Stomach (tissue), 8 donors: ENCODE measurements at regions not wholly inside any gene's neighbourhood (a gene's known extent, or its start where the extent isn't known, plus 50 kb on each side); places are given as distances from the start of the nearest gene placed in this dataset.
"Not testable (repeated sequence)": the region's sequence is repeated elsewhere in the genome, so short reads cannot be mapped to it uniquely, and the experiment has no call there.

Source experiments
- DNase-seq, 2 donors: peaks; one replicate each; pipeline versions ENCODE4 v3.0.0 to v3.0.0-alpha.2; 2013 to 2019
- H3K27ac ChIP-seq, 5 donors: fragments of 200-600 bp in 4 of 5; sonication (generic) in 4 of 5; one replicate each; pipeline ENCODE4 v1.5.1; 2013 to 2019; ENCODE audit warnings: mild to moderate bottlenecking in 1 of 5, moderate library complexity in 1 of 5
- H3K27me3 ChIP-seq, 3 donors: fragments of 200-600 bp; sonication (generic); one replicate each; pipeline ENCODE4 v1.5.1; 2017 to 2019; ENCODE audit warnings: mixed run types in 1 of 3
- H3K36me3 ChIP-seq, 4 donors: fragments of 200-600 bp; sonication (generic); 1 replicate in 3 of 4; 2 replicates in 1 of 4; pipeline ENCODE4 v1.5.1; 2016 to 2019
- H3K4me1 ChIP-seq, 4 donors: fragments of 200-600 bp; sonication (generic); one replicate each; pipeline ENCODE4 v1.5.1; 2016 to 2019
- H3K4me3 ChIP-seq, 4 donors: fragments of 200-600 bp; sonication (generic) in 3 of 4; one replicate each; pipeline ENCODE4 v1.5.1; 2016 to 2019; ENCODE audit warnings: mild to moderate bottlenecking in 1 of 4
- H3K9me3 ChIP-seq, 4 donors: fragments of 200-600 bp; sonication (generic); one replicate each; pipeline ENCODE4 v1.5.1; 2016 to 2019
- EP300 ChIP-seq: sonication (generic); formaldehyde crosslinking; IDR thresholded peaks from one replicate; pipeline ENCODE4 v1.6.1; 2017; ENCODE audit warnings: antibody characterized with exemption
- POLR2A ChIP-seq, 4 donors: fragments of 450-650 bp; IDR thresholded peaks; one replicate each; pipeline ENCODE4 v1.6.1; 2016; ENCODE audit warnings: antibody characterized with exemption in 4 of 4, control low read depth in 2 of 4, mild to moderate bottlenecking in 1 of 4, moderate library complexity in 1 of 4
- POLR2AphosphoS5 ChIP-seq, 3 donors: sonication (generic); formaldehyde crosslinking; IDR thresholded peaks; one replicate each; pipeline ENCODE4 v1.6.1; 2016; ENCODE audit warnings: antibody characterized with exemption in 3 of 3
- WGBS, 5 donors: extraction: QIAGEN DNeasy Blood & Tissue Kit in 3 of 5; methylation state at CpG; one replicate each; pipeline versions ENCODE4 v1.1.5 to v1.1.7; 2013 to 2018; 5-methylcytosine and 5-hydroxymethylcytosine counted together
- intact Hi-C: fragments of 100-400 bp; cut with DNase I; formaldehyde crosslinking; loops from one replicate; pipeline ENCODE4 v1.15.1; 2023; ENCODE audit warnings: low total_unique reads
- TF ChIP-seq, protein P1 (sequence below), 7 experiments: fragments of 450-650 bp in 4 of 7; fragments of 200-600 bp in 3 of 7; sonication (generic) in 3 of 7; IDR thresholded peaks; one replicate each; pipeline ENCODE4 v1.5.1; 2016 to 2019; ENCODE audit warnings: antibody characterized with exemption in 7 of 7, control low read depth in 2 of 7, mild to moderate bottlenecking in 1 of 7
- donor health status: healthy with polysubstance abuse.
- donor health status: Bipolar disorder and iron deficiency.
- donor health status: healthy.

DNA sequence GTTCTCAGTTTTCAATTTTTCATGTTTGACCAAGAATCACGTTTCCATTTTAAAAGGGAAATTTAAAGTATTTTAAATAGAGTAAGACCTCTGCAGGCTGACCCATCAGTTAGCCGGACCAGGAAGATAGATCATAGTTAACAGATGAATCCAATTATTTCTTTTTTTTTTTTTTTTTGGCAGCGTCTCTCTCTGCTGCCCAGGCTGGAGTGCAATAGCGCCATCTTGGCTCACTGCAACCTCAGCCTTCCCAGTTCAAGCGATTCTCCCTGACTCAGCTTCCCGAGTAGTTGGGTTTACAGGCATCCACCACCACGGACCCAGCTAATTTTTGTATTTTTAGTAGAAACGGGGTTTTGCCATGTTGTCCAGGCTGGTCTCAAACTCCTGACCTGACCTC, 256.7 kb upstream of the CNR1 start:
- no peak overlapping the region for H3K4me3 ChIP-seq
- 79 to 85% (median 80%) methylated on average over 8 of the region's 8 CpGs for WGBS, 5 donors

DNA sequence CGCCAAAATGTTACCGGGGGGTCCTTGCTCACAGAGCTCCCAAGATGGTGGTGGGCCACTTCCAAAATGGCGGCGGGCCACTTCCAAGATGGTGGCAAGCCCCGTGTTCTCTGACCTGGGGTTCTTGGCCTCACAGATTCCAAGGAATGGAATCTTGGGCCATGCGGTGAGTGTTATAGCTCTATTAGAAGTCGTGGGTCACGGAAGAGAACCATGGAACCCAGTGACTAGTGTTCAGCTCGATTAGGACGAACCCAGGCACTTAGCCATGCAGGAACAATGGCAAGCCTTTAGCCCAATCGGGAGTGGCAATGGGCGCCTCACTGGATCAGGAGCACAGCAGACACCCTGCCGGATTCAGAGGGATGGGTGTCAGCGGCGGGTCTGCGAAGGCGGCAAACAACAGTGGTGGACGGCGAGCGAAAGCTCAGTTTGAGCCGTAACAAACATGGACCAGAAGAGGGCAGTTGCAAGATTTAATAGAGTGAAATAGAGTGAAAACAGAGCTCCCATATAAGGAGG, 254.9 kb upstream of the CNR1 start:
- H3K4me3 ChIP-seq, intact Hi-C loops, DNase-seq, H3K27ac ChIP-seq, H3K36me3 ChIP-seq, H3K4me1 ChIP-seq, H3K9me3 ChIP-seq, H3K27me3 ChIP-seq: not testable (repeated sequence)
- WGBS, 5 donors: 91 to 96% (median 95%) methylated on average over 19 to 21 of the region's 21 CpGs

More for the DNA sequence above, 256.7 kb upstream of the CNR1 start:
- intact Hi-C loops: no loop called here
- Histone ChIP-seq H3K4me1 (no peaks in the 10 kb centered on the region), H3K27ac (no peak overlapping the region), H3K9me3 (peaks cover 0 to 3% (median 0%) of the 10 kb centered on the region in 4 donors), H3K27me3 (no peaks in the 10 kb centered on the region), H3K36me3 (no peaks in the 10 kb centered on the region)
- TF ChIP-seq, protein P1, sequence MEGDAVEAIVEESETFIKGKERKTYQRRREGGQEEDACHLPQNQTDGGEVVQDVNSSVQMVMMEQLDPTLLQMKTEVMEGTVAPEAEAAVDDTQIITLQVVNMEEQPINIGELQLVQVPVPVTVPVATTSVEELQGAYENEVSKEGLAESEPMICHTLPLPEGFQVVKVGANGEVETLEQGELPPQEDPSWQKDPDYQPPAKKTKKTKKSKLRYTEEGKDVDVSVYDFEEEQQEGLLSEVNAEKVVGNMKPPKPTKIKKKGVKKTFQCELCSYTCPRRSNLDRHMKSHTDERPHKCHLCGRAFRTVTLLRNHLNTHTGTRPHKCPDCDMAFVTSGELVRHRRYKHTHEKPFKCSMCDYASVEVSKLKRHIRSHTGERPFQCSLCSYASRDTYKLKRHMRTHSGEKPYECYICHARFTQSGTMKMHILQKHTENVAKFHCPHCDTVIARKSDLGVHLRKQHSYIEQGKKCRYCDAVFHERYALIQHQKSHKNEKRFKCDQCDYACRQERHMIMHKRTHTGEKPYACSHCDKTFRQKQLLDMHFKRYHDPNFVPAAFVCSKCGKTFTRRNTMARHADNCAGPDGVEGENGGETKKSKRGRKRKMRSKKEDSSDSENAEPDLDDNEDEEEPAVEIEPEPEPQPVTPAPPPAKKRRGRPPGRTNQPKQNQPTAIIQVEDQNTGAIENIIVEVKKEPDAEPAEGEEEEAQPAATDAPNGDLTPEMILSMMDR (IDR thresholded peaks at IDR 0.05): no peak
- no peak for TF ChIP-seq POLR2AphosphoS5 (IDR thresholded peaks at IDR 0.05)
- TF ChIP-seq EP300: no peak
- TF ChIP-seq POLR2A (IDR thresholded peaks at IDR 0.05): no peak
- DNase-seq: no peak

DNA sequence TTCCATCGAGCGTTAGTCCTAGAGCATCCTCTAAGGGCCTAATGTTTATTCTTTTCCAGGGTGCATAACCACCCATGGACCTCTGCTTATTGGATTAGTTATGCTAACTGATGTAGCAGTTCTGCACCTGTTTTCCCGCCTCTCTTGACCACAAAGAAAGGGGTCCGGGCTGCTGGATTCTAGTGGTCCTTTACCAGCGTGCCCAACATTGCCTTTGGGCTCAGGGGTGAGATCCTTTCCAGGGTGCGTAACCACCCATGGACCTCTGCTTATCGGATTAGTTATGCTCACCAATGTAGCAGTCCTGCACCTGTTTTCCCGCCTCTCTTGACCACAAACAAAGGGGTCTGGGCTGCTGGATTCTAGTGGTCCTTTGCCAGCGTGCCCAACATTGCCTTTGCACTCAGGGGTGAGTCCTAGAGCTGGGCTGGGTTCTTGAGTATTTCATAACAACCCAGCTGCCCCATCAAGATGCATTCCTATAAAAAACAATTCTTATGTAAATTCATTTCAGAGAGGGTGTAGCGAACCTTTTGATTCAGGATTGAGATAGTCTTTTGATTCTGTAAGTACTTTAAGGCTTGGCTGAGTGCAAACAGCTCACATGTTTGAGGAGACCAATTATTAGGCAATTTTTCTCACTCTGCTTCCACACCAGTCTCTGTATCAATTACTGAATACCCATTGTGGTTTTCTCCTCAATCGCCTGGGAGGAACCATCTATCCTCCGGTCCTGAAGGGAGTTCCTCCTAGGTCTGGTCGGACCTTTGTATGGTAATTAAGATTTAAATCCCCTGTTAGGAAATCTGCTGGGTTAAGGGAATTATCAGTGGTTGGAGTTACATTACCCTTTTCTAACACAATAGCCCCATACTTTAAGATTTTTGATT, 253.0 kb upstream of the CNR1 start:
- intact Hi-C loops, H3K27ac ChIP-seq, H3K4me1 ChIP-seq, H3K9me3 ChIP-seq, H3K36me3 ChIP-seq, DNase-seq, H3K27me3 ChIP-seq, H3K4me3 ChIP-seq: not testable (repeated sequence)
- 71 to 83% (median 77%) methylated on average over 13 of the region's 13 CpGs for WGBS, 5 donors

DNA sequence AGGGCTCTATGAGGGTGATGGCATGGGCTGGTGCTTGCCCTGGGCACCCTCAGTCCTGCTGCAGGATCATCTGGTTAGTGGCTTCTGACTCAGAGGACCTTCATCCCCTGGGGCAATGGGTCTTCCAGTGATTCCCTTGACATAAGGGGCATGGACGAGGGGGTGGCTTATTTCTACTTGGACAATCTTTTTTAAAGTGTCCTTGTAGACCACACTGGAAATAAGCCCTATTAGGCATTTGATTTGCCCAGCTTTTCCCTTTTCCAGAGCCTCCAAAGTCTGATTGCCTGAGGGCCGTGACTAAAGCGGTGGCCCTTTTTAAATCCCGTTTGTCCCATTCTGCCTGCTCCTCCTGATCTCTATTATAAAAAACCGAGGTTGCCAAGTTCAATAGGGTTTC, 251.2 kb upstream of the CNR1 start:
- H3K36me3 ChIP-seq, DNase-seq, H3K9me3 ChIP-seq, intact Hi-C loops, H3K27me3 ChIP-seq, H3K4me3 ChIP-seq, H3K4me1 ChIP-seq, H3K27ac ChIP-seq: not testable (repeated sequence)
- 47 to 66% (median 61%) methylated on average over 5 of the region's 5 CpGs for WGBS, 5 donors

DNA sequence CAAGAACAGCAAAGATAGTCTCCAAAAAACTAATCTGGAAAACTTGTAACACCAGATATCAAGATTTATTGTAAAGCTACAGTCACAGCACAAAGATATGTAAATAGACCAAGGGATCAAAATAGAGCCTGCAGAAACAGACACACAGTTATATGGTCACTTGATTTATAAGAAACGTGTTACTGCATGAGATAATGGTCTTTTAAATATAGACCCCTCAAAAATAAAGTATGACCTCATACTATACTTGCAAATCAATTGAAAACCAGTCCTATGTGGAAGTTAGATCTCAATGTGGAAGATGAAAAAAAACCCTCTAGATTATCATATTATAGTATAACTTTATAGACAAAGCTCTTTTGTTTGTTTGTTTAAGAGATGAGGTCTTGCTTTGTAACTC, 247.3 kb upstream of the CNR1 start:
- no peak for TF ChIP-seq EP300
- TF ChIP-seq, protein P1 (IDR thresholded peaks at IDR 0.05): no peak
- no peak for TF ChIP-seq POLR2A (IDR thresholded peaks at IDR 0.05)
- TF ChIP-seq POLR2AphosphoS5 (IDR thresholded peaks at IDR 0.05): no peak
- no peak overlapping the region for H3K4me3 ChIP-seq
- no peaks in the 10 kb centered on the region for H3K9me3 ChIP-seq
- DNase-seq: no peak
- H3K4me1 ChIP-seq: no peaks in the 10 kb centered on the region
- WGBS, 5 donors: 8 to 27% (median 18%) methylated on average over 1 of the region's 1 CpG
- H3K36me3 ChIP-seq: no peaks in the 10 kb centered on the region
- intact Hi-C loops: no loop called here
- H3K27ac ChIP-seq: no peak overlapping the region
- H3K27me3 ChIP-seq: no peaks in the 10 kb centered on the region

- H3K36me3 ChIP-seq, H3K4me1 ChIP-seq, H3K27ac ChIP-seq, intact Hi-C loops, DNase-seq, H3K27me3 ChIP-seq, H3K9me3 ChIP-seq, H3K4me3 ChIP-seq: not testable (repeated sequence)
- 73 to 98% (median 97%) methylated on average over 3 to 4 of the region's 4 CpGs for WGBS, 5 donors
These were observed 242.2 kb upstream of the CNR1 start for GRCh38 chr6:88408355-88408754.

DNA sequence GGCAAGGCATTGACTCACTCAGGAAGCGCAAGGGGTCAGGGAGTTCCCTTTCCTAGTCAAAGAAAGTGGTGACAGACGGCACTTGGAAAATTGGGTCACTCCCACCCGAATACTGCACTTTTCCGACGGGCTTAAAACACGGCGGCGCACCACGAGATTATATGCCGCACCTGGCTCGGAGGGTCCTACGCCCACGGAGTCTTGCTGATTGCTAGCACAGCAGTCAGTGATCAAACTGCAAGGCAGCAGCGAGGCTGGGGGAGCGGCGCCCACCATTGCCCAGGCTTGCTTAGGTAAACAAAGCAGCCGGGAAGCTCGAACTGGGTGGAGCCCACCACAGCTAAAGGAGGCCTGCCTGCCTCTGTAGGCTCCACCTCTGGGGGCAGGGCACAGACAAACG, 240.5 kb upstream of the CNR1 start:
- H3K9me3 ChIP-seq, H3K36me3 ChIP-seq, H3K4me3 ChIP-seq, intact Hi-C loops, H3K27me3 ChIP-seq, H3K27ac ChIP-seq, H3K4me1 ChIP-seq, DNase-seq: not testable (repeated sequence)
- WGBS, 5 donors: 65 to 76% (median 73%) methylated on average over 19 of the region's 19 CpGs
